HG03139 (cell line): ENCODE measurements at regions not wholly inside any gene's neighbourhood (a gene's known extent, or its start where the extent isn't known, plus 50 kb on each side); places are given as distances from the start of the nearest gene placed in this dataset.

ENCODE experiments used
- ATAC-seq: cut with Tn5 transposase; IDR thresholded peaks from one replicate; pipeline ENCODE4 v1.9.1; 2021; ENCODE audit not compliant: unreplicated experiment

DNA sequence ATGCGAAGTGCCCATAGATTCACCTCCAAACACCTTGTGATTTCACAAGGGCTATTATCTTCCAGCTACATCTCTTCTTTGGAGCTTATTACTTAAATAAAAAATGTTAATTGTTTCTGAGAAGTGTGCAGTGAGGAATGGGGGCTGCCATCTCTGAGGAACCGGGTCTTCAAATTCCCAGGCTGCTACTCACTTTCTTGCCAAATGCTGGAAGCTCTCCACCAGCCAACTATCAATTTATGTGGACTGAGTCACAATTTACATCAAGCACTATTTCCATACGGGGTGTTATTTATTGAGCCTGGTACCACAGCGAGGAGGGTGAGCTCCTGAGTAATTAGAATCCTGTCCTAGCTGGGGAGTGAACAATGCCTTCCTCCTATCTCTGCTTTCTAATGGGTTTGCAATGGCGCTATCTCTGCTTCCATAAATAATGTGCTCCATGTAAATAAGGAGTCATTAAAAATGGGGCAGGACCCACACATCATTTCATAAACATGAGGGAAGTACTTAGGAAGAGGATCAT is 898.3 kb downstream of the VRK1 start:
- ATAC-seq: no peak

DNA sequence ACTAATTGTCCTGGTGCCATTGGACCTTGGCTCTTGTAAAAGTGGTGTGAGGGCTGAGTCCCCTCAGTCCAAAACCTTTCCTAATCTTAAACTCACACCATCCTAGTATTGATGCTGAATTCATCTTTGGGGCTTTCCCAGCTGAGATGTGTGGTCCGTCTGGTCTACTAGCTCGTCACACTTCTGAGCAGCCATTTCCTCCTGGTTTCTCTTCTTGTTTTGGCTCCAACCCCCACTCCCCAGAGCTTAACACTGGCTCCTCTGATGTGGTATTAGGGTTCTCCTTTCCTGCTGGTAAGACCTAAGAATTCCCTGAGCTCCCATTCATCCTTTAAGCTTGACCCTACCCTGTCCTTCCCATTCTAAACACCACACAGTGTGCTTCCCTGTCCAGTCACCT is 900.6 kb downstream of the VRK1 start:
- ATAC-seq: no peak

DNA sequence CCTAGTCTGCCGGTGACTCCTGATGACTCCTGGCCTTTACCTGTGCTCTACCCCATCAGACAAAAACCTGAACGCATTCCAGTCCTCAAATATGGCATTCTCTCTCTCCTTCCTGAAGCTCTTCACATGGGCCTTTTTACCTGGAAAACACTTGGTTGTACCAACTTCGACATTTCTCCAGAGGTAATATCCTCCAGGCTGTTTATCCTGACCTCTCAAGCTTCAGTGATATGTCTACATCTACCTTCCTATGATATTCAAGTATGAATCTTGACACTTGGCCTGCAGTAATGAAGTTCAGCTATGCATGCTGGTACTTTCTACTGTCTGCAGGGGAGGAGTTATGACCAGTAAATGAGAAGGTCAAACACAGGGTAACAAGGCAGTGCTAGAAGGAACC is 901.8 kb downstream of the VRK1 start:
- no peak for ATAC-seq

DNA sequence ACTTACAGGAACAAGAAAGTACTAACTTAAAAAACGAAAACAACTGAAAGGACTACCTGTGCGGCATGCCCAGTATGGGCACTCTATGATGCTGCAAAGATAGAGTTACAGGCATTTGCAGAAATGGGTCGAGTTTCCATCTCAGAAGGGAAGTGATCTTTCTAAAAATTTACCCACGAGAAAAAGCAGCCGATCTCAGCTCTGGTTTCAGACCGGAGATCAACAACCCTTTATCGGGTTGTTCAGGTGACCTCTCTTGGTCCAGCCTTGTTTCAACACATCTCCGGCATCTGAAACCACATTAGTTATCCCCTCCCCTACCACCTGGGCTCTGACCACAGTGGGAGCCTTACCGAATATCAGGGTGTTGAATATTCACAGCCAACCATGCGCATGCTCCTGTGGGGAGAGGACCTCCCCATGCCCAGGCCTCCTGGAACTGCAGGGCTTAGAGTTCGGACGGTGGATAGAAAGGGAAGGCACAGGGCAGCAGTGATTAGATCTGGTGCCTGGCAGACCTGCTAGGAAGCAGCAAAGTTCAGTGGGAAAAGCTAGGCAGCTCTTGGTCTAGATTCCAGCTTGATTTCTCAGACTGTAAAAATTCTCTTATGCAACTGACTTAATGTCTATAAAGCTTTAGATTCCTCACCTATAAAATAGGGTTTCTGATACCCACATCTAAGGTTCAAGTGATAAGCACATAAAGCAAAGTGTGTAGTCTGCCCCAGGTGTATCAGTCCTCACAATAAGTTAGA is 906.0 kb downstream of the VRK1 start:
- no peak for ATAC-seq

DNA sequence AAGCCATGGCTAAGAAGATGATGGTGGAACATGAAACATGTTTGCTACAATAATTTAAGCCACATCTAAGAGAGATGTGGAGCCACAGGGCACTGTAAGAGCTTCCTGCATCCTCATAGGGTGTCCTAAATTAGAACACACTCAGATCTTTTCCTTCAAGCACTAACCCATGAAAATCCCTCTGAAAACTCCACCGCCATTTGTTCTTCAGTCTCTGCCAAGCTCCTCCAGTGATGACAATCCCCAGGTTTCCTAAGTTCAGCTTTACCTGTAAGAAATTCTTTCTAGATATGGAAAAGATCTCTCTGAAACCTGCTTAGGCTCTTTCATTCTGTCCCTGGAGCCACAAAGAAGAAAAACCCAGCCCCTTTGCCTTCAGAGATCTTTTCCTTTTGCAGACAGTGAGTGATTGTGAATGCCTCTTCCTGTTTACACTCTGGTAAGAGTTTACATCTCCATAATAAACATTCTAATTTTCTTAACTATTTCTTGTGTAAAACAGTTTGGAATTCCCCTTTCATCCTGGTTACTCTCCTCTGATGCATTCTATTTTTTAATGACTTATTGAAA is 907.2 kb downstream of the VRK1 start:
- no peak for ATAC-seq

DNA sequence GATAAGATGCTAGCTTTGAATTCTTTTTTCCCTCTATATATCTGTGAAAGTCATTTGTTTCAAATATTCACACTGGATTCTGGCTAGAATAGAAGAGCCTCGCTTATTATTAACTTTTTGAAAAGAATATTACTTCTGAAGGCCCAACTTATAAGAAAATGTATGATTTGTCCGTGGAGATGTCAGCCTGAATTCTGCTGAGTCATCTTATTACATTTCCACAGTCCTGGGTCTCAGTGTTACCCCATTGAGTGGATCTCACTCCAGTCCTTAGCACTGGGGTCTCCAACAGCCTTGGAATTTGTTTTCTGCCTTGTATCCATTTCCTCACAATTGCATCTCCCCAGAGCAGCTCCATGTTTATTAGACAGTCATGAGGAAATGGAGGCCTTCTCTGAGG is 907.9 kb downstream of the VRK1 start:
- no peak for ATAC-seq

DNA sequence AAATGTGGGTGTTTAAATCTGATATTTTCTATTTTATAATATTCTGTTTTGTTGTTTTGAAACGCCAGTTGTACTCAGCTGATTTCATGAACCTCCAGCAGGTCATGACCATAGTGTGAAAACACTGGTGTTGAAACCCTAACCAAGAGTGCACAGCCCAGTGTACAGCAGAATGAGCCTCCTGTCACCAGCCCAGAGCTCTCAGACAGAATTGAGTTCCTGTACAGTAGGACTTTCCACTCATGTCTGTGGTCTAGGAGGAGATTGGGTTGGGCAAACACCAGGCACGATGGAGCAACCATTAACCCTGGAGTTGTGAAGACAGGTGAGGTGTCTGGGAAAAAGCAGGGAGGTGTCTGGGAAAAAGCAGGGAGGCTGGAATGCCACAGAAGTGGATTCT is 908.8 kb downstream of the VRK1 start:
- ATAC-seq: no peak

DNA sequence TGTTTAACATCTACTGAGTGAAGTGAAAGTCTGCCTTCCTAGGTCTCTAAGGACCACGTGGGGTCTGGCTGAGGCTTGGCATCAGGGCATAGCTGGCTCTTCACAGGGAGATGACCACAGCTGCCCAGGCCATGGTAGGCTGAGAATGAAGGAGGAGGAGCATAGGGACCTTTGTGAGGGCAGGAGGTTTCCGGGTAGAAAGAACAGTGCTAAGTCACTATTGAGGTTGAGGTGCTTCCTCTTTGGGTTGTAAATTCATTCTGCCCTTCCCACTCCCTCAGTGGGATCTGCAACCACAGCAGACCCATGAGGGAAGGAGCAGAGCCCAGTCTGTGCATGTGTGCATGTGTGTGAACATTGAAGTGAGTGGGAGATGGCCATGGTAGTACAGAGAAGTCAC is 909.6 kb downstream of the VRK1 start:
- ATAC-seq: no peak

DNA sequence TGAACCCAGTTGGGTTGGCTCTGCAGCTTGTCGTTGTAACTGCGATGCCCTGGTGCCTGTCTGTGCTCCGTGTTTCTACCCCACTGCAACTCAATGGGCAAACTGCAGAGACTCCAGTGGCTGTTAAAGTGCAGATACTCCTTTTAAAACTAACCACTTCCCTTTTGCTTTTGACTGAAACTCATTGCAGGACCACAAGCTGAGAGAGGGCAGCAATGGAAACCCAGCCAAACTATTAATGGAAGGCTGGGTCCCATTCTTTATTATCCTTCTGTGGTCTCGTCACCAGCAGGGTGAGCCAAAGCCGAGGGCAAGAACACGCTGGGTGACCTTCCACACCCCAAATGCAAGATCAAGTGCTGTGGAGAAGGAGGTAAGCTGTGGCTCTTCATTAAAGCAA is 910.4 kb downstream of the VRK1 start:
- no peak for ATAC-seq

DNA sequence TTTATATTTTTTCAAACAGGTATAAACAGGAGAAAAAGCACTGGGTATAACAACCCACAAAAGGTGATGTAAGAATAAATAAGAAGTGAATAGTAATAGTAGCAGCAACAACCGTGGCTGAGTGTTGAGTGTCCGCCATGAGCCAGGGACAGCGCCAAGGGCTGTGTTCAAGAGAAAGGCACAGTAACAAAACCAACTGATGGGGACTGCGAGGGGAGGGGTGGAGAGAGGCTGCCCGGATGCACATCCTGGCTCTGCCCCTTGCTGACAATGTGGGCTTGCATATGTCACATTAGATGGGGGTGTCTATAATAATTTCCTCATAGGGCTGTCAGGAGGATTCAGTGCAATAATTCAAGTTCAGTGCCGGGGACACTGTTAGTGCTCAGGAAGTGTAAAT is 912.4 kb downstream of the VRK1 start:
- no peak for ATAC-seq

DNA sequence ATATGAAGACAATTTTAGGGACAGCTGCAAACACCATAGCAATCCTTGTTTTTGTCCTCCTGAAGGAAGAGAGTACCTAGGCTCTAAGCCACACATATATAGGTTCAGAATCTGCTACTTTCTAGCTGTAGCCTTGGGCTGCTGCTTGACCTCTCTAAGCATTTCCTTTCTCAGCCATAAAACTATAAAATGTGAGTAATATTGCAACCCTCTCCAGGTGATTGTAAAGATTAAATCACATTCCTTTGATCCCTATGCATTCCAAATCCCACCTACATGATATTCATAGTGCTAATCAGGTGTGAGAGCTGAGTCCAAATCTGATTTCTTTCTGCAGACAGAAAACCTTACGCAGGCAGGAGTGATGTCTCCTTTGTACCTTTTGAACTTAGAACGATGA is 913.5 kb downstream of the VRK1 start:
- no peak for ATAC-seq

DNA sequence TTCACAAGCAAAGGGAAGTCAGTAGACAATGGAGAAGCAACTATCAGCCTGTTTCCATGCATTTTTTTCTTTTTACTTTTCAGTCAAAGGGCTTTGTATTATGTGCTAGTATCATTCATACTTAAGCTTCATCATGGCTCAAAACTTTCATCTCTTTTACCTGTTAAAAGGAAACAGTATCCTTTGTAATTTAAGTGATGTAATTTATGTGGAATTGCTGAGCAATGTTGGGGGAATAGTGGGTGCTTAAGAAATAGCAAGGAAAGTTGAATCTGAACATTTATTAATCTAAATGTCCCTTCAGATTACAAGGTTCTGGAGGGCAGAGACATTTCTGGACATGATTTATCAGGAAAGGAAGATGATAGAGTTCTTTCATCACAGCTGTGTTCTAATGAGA is 915.3 kb downstream of the VRK1 start:
- no peak for ATAC-seq

DNA sequence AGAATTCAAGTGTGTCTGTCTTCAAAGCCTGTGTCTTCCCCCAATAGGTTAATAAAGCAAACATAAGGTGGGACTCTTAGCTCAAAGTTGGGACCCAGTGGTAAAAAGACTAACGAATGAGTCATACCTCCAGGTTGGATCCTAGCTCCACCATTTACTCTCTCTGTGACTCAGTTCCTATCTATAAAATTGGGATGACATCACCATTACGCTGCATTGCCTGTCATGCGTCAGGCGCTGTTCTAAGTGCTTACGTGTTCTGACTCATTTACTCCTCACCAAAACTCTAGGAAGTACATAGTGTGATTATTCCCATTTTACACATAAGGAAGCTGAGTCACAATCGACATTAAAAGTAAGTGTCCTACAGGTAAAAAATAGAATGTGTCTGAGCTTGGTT is 915.8 kb downstream of the VRK1 start:
- no peak for ATAC-seq

DNA sequence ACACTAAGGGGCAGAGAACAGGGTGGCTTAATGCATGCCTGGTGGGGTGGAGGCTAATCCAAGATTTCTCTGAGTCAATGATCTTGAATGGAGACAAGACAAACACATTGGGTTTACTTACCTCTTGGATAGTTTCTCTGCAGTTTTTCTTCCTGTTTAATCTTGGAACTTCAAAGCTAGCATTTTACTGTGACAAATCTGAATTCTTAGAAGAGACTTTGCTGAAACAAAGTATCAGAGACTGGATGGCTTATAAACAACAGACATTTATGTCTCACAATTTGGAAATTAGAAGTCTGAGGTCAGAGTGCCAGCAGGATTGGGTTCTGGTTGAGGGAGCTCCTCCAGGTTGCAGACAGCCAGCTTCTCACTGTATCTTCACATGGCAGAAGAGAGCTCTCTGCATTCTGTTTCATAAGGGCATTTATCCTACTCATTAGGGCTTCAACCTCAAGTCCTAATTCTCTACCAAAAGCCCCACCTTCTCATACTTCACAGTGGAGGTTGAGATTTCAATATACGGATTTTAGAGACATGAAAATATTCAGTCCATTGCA is 921.8 kb downstream of the VRK1 start:
- no peak for ATAC-seq

DNA sequence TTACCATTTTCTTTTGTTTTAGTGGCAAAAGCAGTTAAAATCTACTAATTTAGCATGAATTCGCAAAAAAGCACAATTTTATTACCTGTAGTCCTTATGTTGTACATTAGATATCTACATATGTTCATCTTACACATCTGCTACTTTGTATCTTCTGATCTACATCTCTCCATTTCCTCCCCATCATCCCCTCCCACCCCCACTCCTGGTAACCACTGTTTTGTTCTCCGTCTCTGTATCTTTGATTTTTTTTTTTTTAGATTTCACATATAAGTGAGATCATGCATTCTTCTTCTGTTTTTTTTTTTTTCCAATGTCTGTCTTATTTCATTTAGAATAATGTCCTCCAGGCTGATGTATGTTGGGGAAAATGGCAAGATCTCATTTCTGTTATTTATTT is 922.7 kb downstream of the VRK1 start:
- no peak for ATAC-seq

DNA sequence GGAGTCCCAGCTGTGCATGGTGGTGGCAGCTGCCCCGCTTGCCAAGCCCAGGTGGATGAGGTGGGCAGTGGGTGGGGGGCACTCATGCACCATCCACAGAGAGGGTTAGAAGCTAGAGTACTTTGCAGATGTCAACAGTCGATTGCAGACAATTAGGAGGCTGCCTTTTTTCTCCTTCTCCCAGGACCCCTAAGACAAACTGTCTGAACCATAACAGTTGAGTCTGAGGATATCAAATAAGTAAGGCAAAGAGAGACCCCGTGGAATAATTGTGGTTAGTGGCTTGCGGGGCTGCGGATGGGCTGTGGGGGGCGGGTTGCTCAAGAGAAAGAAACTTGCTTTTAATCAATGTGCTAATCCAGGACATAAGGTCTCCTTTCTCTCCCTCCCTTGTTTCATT is 926.2 kb downstream of the VRK1 start:
- no peak for ATAC-seq

DNA sequence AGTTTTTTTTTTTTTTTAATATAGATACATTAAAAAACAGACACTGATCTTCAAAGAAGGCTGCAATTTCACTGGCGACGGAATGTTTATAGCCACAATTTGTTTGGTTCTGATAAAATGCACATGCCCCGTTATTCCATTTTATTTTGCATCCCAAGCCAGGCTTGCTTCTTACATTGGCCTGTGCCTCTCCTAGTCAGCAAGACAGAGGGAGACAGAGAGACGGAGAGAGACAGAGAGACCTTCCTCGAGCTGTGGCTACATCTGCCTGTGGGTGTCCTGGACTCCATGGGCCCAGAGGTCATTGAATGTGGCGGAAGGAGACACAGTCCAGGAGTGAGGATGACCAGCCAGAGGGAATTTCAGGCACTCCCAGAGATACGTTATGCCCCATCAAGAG is 926.6 kb downstream of the VRK1 start:
- ATAC-seq: no peak

DNA sequence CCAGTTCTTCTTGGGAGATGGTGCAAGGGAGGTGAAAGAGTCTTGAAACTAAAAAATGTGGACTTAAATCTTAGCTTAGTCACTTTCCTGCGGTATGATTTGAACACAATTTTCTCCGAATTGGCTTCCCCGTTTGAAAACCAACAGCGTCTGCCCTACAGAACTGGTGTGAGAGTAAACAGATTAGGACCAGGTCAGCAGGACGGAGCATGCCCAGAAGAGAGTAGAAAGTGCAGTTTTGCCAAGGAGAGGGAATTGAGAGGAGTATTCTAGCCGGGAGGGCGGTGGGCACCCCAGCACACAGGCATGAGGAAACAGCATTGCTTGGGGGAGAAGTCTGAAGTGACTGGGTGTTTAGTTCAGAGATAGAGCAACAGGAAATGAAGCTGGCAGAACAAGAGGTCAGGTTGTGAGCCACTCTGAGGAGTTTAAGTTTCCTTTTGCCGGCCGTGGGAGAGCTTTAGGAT is 927.1 kb downstream of the VRK1 start:
- ATAC-seq: no peak

DNA sequence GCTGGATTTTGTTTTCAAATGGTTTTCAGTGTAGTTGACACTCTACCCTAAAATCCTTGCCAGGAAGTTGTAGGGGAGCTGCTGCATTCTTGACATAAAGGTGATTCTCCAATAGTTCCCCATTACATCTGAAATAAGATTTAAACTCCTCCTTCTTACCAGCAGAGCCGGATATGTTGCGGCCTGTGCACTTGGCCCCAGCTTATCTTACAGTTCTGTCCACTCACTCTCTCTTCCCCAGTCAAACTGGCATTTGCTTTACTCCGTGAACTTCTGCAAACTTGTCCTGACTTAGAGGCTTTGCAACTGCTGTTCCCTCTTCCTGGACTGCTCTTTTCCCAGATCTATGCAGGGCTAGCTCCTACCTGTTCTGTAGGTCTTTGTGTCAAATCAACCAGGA is 929.5 kb downstream of the VRK1 start:
- no peak for ATAC-seq

DNA sequence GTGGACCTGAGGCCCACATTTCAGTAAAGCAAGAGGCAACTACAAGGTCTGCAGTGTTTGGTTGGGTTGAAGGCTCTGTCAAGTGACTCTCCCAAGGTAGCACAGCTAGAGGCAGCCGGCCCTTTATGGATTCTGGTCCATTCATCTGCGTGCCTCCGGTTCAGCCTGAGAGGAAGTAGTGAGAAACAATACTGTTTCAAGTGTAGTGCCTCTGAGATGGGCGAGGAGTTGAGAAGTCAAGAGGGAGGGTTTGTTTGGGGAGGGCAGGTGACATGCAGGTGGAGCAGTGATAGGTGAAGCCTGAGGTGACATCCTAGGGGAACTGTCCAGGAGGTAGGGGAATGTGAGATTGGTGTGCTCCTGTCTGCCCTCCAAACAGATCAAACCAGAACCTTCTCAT is 933.5 kb downstream of the VRK1 start:
- ATAC-seq: no peak

DNA sequence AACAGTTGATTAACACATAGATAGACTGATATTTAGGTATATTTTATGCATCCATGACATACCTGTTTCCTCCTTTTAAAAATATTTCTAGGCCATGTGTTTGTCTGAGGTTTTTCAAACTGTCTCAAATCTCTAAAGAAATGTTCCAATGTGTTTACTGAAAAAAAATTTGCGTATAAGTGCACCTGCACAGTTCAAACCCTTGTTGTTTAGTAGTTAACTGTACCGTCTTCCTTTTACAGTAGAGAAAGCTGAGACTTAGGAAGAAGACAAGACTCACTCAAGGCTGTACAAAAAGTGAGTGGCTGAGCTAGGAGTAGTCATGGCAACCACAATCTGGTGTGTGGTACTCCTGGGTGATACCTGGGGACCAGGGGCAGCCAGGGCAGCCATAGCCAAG is 934.6 kb downstream of the VRK1 start:
- ATAC-seq: no peak

DNA sequence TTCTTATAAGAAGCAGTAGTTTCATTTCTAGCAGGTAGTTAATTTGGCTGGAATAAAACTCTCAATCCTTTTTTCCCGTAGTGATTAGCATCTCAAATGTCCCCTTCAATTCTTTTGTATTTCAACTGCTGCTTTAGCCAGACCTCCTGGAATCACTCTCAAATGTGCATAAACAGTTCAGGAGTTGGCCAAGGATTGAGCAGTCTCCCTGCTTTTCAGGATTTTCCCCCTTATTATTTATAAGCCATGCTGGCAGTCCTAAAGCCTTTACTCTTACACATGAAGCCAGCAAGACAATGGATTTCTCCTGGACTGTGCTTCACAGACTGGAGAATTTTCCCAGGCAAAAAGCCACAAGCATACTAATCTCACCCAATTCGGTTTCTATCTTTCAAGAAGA is 950.1 kb downstream of the VRK1 start:
- no peak for ATAC-seq

DNA sequence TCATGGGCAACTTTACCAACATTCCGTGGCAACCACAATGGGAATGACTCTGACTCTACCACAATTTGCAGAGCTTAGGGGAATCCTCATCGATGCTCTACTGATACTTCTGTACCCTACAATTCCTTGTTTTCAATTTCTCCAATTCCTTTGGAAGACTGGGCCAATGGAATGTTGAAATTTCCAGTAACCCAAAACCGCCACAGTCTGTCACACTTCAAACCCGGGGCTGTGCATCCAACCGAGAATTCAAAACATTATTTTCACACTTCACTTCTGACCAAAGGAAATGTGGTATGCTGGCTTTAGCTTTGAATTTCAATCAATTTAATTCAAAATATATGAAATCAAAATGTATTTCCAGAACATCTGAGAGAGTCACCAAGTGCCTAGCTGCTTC is 951.4 kb downstream of the VRK1 start:
- no peak for ATAC-seq
